PFSK-1 (cell line): ENCODE measurements at regions not wholly inside any gene's neighbourhood (a gene's known extent, or its start where the extent isn't known, plus 50 kb on each side); places are given as distances from the start of the nearest gene placed in this dataset.

Experiments
- POLR2AphosphoS5 ChIP-seq: IDR thresholded peaks from 2 replicates; pipeline ENCODE4 v1.6.1; 2012; ENCODE audit warnings: low read depth, mild to moderate bottlenecking, control low read depth, low read length, moderate library complexity
- TAF1 ChIP-seq: IDR thresholded peaks from 2 replicates; pipeline ENCODE4 v1.6.1; 2012; ENCODE audit warnings: low read length, control low read depth, borderline replicate concordance; ENCODE audit not compliant: insufficient read depth

- TF ChIP-seq POLR2AphosphoS5 (no peak), TAF1 (no peak)
Observed at GRCh38 chr18:1875219-1875618, 696.1 kb downstream of the METTL4 start.
